H7 (cell line): ENCODE measurements at regions not wholly inside any gene's neighbourhood (a gene's known extent, or its start where the extent isn't known, plus 50 kb on each side); places are given as distances from the start of the nearest gene placed in this dataset.

Experiments used
- DNase-seq: peaks from one replicate; pipeline ENCODE4 v3.0.0; 2012
- H3K27me3 ChIP-seq: 2 replicates; pipeline ENCODE4 v1.6.0; 2011; ENCODE audit warnings: mild to moderate bottlenecking, low read length; ENCODE audit not compliant: control insufficient read depth, insufficient read depth
- H3K36me3 ChIP-seq: replicated peaks from 2 replicates; pipeline ENCODE4 v1.5.1; 2011; ENCODE audit warnings: low read length; ENCODE audit not compliant: control insufficient read depth, insufficient read depth
- H3K4me3 ChIP-seq: 2 replicates; pipeline ENCODE4 v1.5.1; 2011; ENCODE audit warnings: low read depth, mild to moderate bottlenecking, control low read depth, low read length, moderate library complexity; ENCODE audit not compliant: insufficient read depth

- DNase-seq = no peak
- Histone ChIP-seq H3K36me3 (no peaks in the 10 kb centered on the region), H3K27me3 (no peaks in the 10 kb centered on the region), H3K4me3 (no peak overlapping the region)
Observed at GRCh38 chr2:173739006-173739405, 226.2 kb downstream of the SP3 start.

DNA sequence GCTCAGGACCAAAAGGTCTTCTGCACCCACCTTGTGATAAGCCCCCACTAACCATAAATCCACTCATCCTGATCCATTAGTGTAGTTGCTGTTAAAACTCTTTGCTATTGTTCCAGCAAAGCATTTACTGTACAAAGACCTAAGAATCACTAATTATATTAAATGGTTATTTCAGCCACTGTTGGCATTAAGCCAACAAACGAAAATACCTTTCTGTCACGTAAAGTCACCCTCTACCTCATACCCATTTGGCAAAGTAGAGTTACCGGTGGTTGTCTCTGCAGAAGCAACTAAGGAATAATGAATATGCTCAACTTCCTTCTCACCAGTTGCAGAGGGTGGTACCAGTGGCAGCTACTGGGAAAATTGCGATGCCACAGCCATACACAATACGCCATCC, 224.5 kb downstream of the SP3 start:
- Histone ChIP-seq H3K27me3 (no peaks in the 10 kb centered on the region), H3K4me3 (no peak overlapping the region), H3K36me3 (no peaks in the 10 kb centered on the region)
- DNase-seq = no peak

- Histone ChIP-seq H3K4me3 (no peak overlapping the region), H3K36me3 (no peaks in the 10 kb centered on the region), H3K27me3 (no peaks in the 10 kb centered on the region)
- DNase-seq = no peak
Observed at GRCh38 chr2:173741759-173742158, 223.4 kb downstream of the SP3 start.

DNA sequence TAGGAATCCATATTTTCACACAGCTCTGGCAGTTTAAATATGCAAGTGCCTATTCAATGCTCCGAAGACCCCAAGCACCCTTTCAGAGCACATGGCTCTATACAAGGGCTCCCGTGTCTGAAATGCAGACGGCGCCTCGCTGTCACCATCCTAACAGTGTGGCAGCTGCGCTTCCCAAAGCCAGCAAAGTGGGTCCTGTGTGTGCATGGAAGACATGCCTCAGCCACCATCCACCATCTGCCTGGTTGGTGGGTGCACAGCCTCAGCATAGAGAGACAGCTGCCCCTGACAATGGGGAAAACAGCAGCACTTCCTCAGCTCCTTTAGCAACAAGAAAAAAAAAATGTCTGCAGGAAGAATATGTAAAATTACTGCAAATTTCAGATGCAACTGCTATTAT, 218.1 kb downstream of the SP3 start:
- Histone ChIP-seq H3K36me3 (no peaks in the 10 kb centered on the region), H3K4me3 (no peak overlapping the region)

GRCh38 chr2:173749315-173749714, 215.9 kb downstream of the SP3 start:
- no peak for DNase-seq
- Histone ChIP-seq H3K36me3 (no peaks in the 10 kb centered on the region), H3K4me3 (no peak overlapping the region), H3K27me3 (no peaks in the 10 kb centered on the region)

More for the DNA sequence above, 218.1 kb downstream of the SP3 start:
- no peaks in the 10 kb centered on the region for H3K27me3 ChIP-seq
- no peak for DNase-seq

- no peak overlapping the region for H3K4me3 ChIP-seq
- H3K36me3 ChIP-seq = no peaks in the 10 kb centered on the region
- H3K27me3 ChIP-seq = no peaks in the 10 kb centered on the region
- peak; percentile 31 for DNase-seq
Observed at GRCh38 chr2:173750353-173750801, 214.8 kb downstream of the SP3 start.

- no peak overlapping the region for H3K4me3 ChIP-seq
- DNase-seq = no peak
Observed at GRCh38 chr2:173750831-173751230, 214.3 kb downstream of the SP3 start.

GRCh38 chr2:173751245-173751975, 213.8 kb downstream of the SP3 start:
- H3K36me3 ChIP-seq = no peaks in the 10 kb centered on the region
- H3K27me3 ChIP-seq = no peaks in the 10 kb centered on the region
- no peak for DNase-seq
- no peak overlapping the region for H3K4me3 ChIP-seq

More at GRCh38 chr2:173750831-173751230, 214.3 kb downstream of the SP3 start:
- Histone ChIP-seq H3K36me3 (no peaks in the 10 kb centered on the region), H3K27me3 (no peaks in the 10 kb centered on the region)

DNA sequence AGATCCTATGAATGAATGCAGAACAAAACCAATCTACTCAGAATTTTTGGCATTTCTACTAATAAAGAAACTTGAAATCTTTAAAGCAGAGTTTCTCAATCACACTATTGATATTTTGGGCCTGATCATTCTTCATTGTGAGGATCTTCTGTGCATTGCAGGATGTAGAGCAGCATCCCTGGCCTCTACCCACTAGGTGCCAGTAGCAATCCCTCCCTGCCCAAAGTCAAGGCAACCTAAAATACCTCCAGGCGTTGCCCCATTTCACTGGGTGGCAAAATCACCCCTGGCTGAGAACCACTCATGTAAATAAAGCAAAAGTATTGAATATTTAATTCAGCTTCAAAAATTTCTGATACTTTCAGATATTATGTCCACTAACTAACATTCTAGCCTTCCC, 213.0 kb downstream of the SP3 start:
- Histone ChIP-seq H3K27me3 (no peaks in the 10 kb centered on the region), H3K4me3 (no peak overlapping the region), H3K36me3 (no peaks in the 10 kb centered on the region)
- DNase-seq = no peak

- Histone ChIP-seq H3K36me3 (no peaks in the 10 kb centered on the region), H3K4me3 (no peak overlapping the region), H3K27me3 (no peaks in the 10 kb centered on the region)
- no peak for DNase-seq
Observed at GRCh38 chr2:173753441-173753840, 211.7 kb downstream of the SP3 start.

DNA sequence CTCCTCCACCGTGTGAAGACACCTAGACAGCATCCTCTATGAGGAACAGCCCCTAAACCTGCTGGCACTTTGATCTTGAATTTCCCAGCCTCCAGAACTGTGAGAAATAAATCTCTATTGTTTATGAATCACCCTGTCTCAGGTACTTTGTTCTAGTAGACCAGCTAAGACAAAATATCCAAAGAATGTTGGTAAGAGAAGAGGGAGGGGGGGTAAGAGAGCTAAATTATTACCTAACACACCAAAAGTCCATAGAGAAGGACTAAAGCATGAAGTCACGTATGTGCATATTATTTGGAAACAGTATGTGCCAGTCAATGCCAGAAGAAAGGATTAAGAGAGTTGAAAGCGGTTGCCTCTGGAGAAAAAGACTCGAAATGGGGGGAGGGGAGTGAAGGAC, 211.0 kb downstream of the SP3 start:
- H3K27me3 ChIP-seq = no peaks in the 10 kb centered on the region
- no peaks in the 10 kb centered on the region for H3K36me3 ChIP-seq
- no peak overlapping the region for H3K4me3 ChIP-seq

GRCh38 chr2:173754837-173755236, 210.3 kb downstream of the SP3 start:
- Histone ChIP-seq H3K4me3 (no peak overlapping the region), H3K36me3 (no peaks in the 10 kb centered on the region), H3K27me3 (no peaks in the 10 kb centered on the region)
- no peak for DNase-seq

More for the DNA sequence above, 211.0 kb downstream of the SP3 start:
- DNase-seq = no peak

- H3K27me3 ChIP-seq = no peaks in the 10 kb centered on the region
- H3K36me3 ChIP-seq = no peaks in the 10 kb centered on the region
- no peak for DNase-seq
Observed at GRCh38 chr2:173755798-173756197, 209.4 kb downstream of the SP3 start.

DNA sequence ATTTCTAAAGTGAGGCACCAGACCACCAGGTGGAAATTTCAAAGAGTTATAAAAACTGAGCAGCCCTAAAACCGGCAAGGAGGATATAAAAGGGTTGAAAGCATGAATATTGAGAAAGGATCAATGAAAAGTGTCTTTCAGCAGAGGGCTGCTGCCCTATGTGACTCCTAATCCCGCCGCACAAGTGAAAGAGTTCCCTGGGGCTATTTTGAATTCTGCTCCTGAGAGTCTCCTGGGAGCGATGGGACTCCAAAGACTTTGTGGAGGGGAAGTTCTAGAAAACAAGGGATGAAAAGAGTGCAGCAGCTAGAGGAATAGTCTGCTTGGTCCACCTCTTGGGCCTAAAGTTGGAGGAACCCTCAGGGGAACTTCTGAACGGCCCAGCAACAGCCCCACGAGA, 205.2 kb downstream of the SP3 start:
- Histone ChIP-seq H3K36me3 (no peaks in the 10 kb centered on the region), H3K27me3 (no peaks in the 10 kb centered on the region), H3K4me3 (no peak overlapping the region)
- DNase-seq = no peak

More at GRCh38 chr2:173755798-173756197, 209.4 kb downstream of the SP3 start:
- H3K4me3 ChIP-seq = no peak overlapping the region

- Histone ChIP-seq H3K4me3 (no peak overlapping the region), H3K27me3 (no peaks in the 10 kb centered on the region), H3K36me3 (no peaks in the 10 kb centered on the region)
- no peak for DNase-seq
Observed at GRCh38 chr2:173760553-173760952, 204.6 kb downstream of the SP3 start.
